Lower lobe of right lung (tissue), 2 donors: ENCODE measurements at regions not wholly inside any gene's neighbourhood (a gene's known extent, or its start where the extent isn't known, plus 50 kb on each side); places are given as distances from the start of the nearest gene placed in this dataset.

ENCODE experiments used
- ATAC-seq, 2 donors: fragments of 200-7000 bp; cut with Tn5 transposase; one replicate each; pipeline ENCODE4 v1.9.1; 2020 to 2022; ENCODE audit warnings: mild to moderate bottlenecking in 2 of 2, moderate library complexity in 2 of 2
- DNase-seq: peaks from one replicate; pipeline ENCODE4 v3.0.0-alpha.2; 2020
- H3K27ac ChIP-seq: fragments of 200-600 bp; one replicate; pipeline ENCODE4 v1.8.0; 2022
- H3K27me3 ChIP-seq: fragments of 200-600 bp; one replicate; pipeline ENCODE4 v1.8.0; 2022; ENCODE audit warnings: low read depth
- H3K36me3 ChIP-seq: fragments of 200-600 bp; one replicate; pipeline ENCODE4 v1.8.0; 2022; ENCODE audit warnings: mild to moderate bottlenecking
- H3K4me1 ChIP-seq: fragments of 200-600 bp; one replicate; pipeline ENCODE4 v1.8.0; 2022
- H3K4me3 ChIP-seq: fragments of 200-600 bp; one replicate; pipeline ENCODE4 v1.8.0; 2022; ENCODE audit warnings: mild to moderate bottlenecking
- H3K9me3 ChIP-seq: fragments of 200-600 bp; one replicate; pipeline ENCODE4 v1.8.0; 2022
- CTCF ChIP-seq: fragments of 200-600 bp; IDR thresholded peaks from one replicate; pipeline ENCODE4 v1.8.0; 2022; ENCODE audit warnings: antibody characterized with exemption, mild to moderate bottlenecking
- intact Hi-C: fragments of 100-400 bp; cut with DNase I; formaldehyde crosslinking; loops from one replicate; pipeline ENCODE4 v1.11.0; 2022
- donor health status: DM: no; HTN: yes; CAD: no; lungs with severe emphysema.

GRCh38 chr10:108597031-108597430, 1326.3 kb downstream of the XPNPEP1 start:
- no peak for TF ChIP-seq CTCF
- ATAC-seq: no peak

GRCh38 chr10:108592956-108593355, 1330.4 kb downstream of the XPNPEP1 start:
- intact Hi-C loops: no loop called here
- TF ChIP-seq CTCF: no peak
- Histone ChIP-seq H3K27ac (no peak overlapping the region), H3K4me1 (no peaks in the 10 kb centered on the region), H3K36me3 (no peaks in the 10 kb centered on the region), H3K9me3 (no peaks in the 10 kb centered on the region), H3K27me3 (no peaks in the 10 kb centered on the region), H3K4me3 (no peak overlapping the region)
- no peak for ATAC-seq
- no peak for DNase-seq

More at GRCh38 chr10:108597031-108597430, 1326.3 kb downstream of the XPNPEP1 start:
- Histone ChIP-seq H3K27ac (no peak overlapping the region), H3K36me3 (no peaks in the 10 kb centered on the region), H3K4me1 (no peaks in the 10 kb centered on the region), H3K27me3 (no peaks in the 10 kb centered on the region), H3K9me3 (no peaks in the 10 kb centered on the region), H3K4me3 (no peak overlapping the region)
- intact Hi-C loops: no loop called here
- no peak for DNase-seq

GRCh38 chr10:108591417-108591816, 1331.9 kb downstream of the XPNPEP1 start:
- no peaks in the 10 kb centered on the region for H3K4me1 ChIP-seq
- H3K36me3 ChIP-seq: no peaks in the 10 kb centered on the region
- no peaks in the 10 kb centered on the region for H3K9me3 ChIP-seq
- H3K27me3 ChIP-seq: no peaks in the 10 kb centered on the region
- TF ChIP-seq CTCF: no peak
- no peak overlapping the region for H3K27ac ChIP-seq
- ATAC-seq: no peak
- no peak for DNase-seq
- intact Hi-C loops: no loop called here
- H3K4me3 ChIP-seq: no peak overlapping the region

- TF ChIP-seq CTCF: no peak
- Histone ChIP-seq H3K27ac (no peak overlapping the region), H3K4me3 (no peak overlapping the region), H3K4me1 (no peaks in the 10 kb centered on the region), H3K9me3 (no peaks in the 10 kb centered on the region), H3K27me3 (no peaks in the 10 kb centered on the region), H3K36me3 (no peaks in the 10 kb centered on the region)
- ATAC-seq (no peak), DNase-seq (no peak)
- intact Hi-C loops: no loop called here
Observed at GRCh38 chr10:108586424-108586823, 1336.9 kb downstream of the XPNPEP1 start.

- Histone ChIP-seq H3K27me3 (no peaks in the 10 kb centered on the region), H3K27ac (no peak overlapping the region), H3K4me3 (no peak overlapping the region), H3K4me1 (no peaks in the 10 kb centered on the region), H3K9me3 (no peaks in the 10 kb centered on the region), H3K36me3 (no peaks in the 10 kb centered on the region)
- TF ChIP-seq CTCF: no peak
- no peak for DNase-seq
- ATAC-seq: peak in 1 of 2 donors; percentile 26
- intact Hi-C loops: no loop called here
Observed at GRCh38 chr10:108583877-108584276, 1339.4 kb downstream of the XPNPEP1 start.

- no peak overlapping the region for H3K4me3 ChIP-seq
- H3K4me1 ChIP-seq: no peaks in the 10 kb centered on the region
- intact Hi-C loops: no loop called here
- no peak for TF ChIP-seq CTCF
- H3K27me3 ChIP-seq: no peaks in the 10 kb centered on the region
- H3K36me3 ChIP-seq: no peaks in the 10 kb centered on the region
- H3K27ac ChIP-seq: no peak overlapping the region
- ATAC-seq (no peak), DNase-seq (no peak)
- no peaks in the 10 kb centered on the region for H3K9me3 ChIP-seq
Observed at GRCh38 chr10:108582888-108583287, 1340.4 kb downstream of the XPNPEP1 start.
